HepG2 (cell line): ENCODE measurements at regions not wholly inside any gene's neighbourhood (a gene's known extent, or its start where the extent isn't known, plus 50 kb on each side); places are given as distances from the start of the nearest gene placed in this dataset.

Source experiments
- CHD2 ChIP-seq: IDR thresholded peaks from 2 replicates; pipeline ENCODE4 v1.6.1; 2011; ENCODE audit warnings: low read depth, low read length, improper control_type of control experiment
- E2F1 ChIP-seq: sonication (generic); formaldehyde crosslinking; IDR thresholded peaks from 2 replicates; pipeline ENCODE4 v1.5.0; 2020; ENCODE audit warnings: missing genetic modification reagents
- GATA4 ChIP-seq: sonication (generic); IDR thresholded peaks from 2 replicates; pipeline ENCODE4 v1.6.1; 2016; ENCODE audit warnings: antibody characterized with exemption, low read depth, borderline replicate concordance
- GPN1 ChIP-seq: sonication (generic); formaldehyde crosslinking; IDR thresholded peaks from 2 replicates; pipeline ENCODE4 v1.5.1; 2020; ENCODE audit warnings: missing genetic modification reagents, borderline replicate concordance
- HNRNPH1 ChIP-seq: fragments of 200-400 bp; formaldehyde crosslinking; optimal IDR thresholded peaks from 2 replicates; pipeline ENCODE3; 2017; ENCODE audit warnings: mild to moderate bottlenecking, low read depth, low read length
- JUN ChIP-seq: sonication (generic); formaldehyde crosslinking; IDR thresholded peaks from 2 replicates; pipeline ENCODE4 v1.4.0; 2020; ENCODE audit warnings: mild to moderate bottlenecking, missing genetic modification reagents
- MAFF ChIP-seq: IDR thresholded peaks from 2 replicates; pipeline ENCODE4 v1.6.1; 2011; ENCODE audit warnings: low read depth, low read length, improper control_type of control experiment
- MAX ChIP-seq: IDR thresholded peaks from 2 replicates; pipeline ENCODE4 v1.6.1; 2012; ENCODE audit warnings: inconsistent platforms
- MYC ChIP-seq: sonication (generic); formaldehyde crosslinking; IDR thresholded peaks from 2 replicates; pipeline ENCODE4 v1.9.0; 2021; ENCODE audit warnings: missing genetic modification reagents, borderline replicate concordance
- NCOA2 ChIP-seq: sonication (generic); formaldehyde crosslinking; IDR thresholded peaks from 2 replicates; pipeline ENCODE4 v1.8.0; 2022; ENCODE audit warnings: inconsistent platforms
- TARDBP ChIP-seq: sonication (generic); formaldehyde crosslinking; IDR thresholded peaks from 2 replicates; pipeline ENCODE4 v1.8.0; 2022; ENCODE audit warnings: mild to moderate bottlenecking, missing genetic modification reagents
- TCF7 ChIP-seq: sonication (generic); IDR thresholded peaks from 2 replicates; pipeline ENCODE4 v1.6.1; 2016; ENCODE audit warnings: antibody characterized with exemption, low read depth
- TF ChIP-seq, protein P1 (sequence below): sonication (generic); formaldehyde crosslinking; IDR thresholded peaks from 2 replicates; pipeline ENCODE4 v1.5.0; 2020; ENCODE audit warnings: mild to moderate bottlenecking, missing genetic modification reagents, moderate library complexity

- TF ChIP-seq TCF7 (no peak), HNRNPH1 (no peak), GATA4 (no peak), JUN (CRISPR knock-in tag) (no peak), E2F1 (CRISPR knock-in tag) (no peak), MAFF (no peak), CHD2 (no peak), TARDBP (CRISPR knock-in tag) (no peak), NCOA2 (CRISPR knock-in tag) (no peak), GPN1 (CRISPR knock-in tag) (no peak), MYC (no peak), MAX (no peak)
- TF ChIP-seq, protein P1, sequence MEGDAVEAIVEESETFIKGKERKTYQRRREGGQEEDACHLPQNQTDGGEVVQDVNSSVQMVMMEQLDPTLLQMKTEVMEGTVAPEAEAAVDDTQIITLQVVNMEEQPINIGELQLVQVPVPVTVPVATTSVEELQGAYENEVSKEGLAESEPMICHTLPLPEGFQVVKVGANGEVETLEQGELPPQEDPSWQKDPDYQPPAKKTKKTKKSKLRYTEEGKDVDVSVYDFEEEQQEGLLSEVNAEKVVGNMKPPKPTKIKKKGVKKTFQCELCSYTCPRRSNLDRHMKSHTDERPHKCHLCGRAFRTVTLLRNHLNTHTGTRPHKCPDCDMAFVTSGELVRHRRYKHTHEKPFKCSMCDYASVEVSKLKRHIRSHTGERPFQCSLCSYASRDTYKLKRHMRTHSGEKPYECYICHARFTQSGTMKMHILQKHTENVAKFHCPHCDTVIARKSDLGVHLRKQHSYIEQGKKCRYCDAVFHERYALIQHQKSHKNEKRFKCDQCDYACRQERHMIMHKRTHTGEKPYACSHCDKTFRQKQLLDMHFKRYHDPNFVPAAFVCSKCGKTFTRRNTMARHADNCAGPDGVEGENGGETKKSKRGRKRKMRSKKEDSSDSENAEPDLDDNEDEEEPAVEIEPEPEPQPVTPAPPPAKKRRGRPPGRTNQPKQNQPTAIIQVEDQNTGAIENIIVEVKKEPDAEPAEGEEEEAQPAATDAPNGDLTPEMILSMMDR (CRISPR knock-in tag): no peak
Observed at GRCh38 chr5:4205398-4205797, 609.8 kb downstream of the IRX1 start.
